A673 (cell line): ENCODE measurements at regions not wholly inside any gene's neighbourhood (a gene's known extent, or its start where the extent isn't known, plus 50 kb on each side); places are given as distances from the start of the nearest gene placed in this dataset.

Experiments
- BruUV-seq: library from RNA; stranded (reverse); fragments of 400-500 nt; replicated peaks from 2 replicates; lab custom pipeline; 2021; lab: Mats Ljungman, UMichigan
- CTCF ChIA-PET: fragments of 300-600 bp; sonication (Branson Sonifier 250); formaldehyde crosslinking; loops from one replicate; lab custom pipeline; 2022; ENCODE audit warnings: antibody characterized with exemption; lab: Charles Lee
- POLR2A ChIA-PET: fragments of 300-600 bp; sonication (Branson Sonifier 250); formaldehyde crosslinking; loops from one replicate; lab custom pipeline; 2022; ENCODE audit warnings: antibody characterized with exemption; ENCODE audit not compliant: low non-redundant PET; lab: Charles Lee
- DNase-seq: peaks from one replicate; pipeline ENCODE4 v3.0.0-alpha.2; 2015; ENCODE audit warnings: low spot score
- H3K27ac ChIP-seq: fragments of 200-600 bp; sonication (generic); 2 replicates; pipeline ENCODE4 v1.5.1; 2016; ENCODE audit warnings: mixed run types, low read depth, mild to moderate bottlenecking, mixed read lengths, antibody characterized with exemption, low read length; ENCODE audit not compliant: poor library complexity, severe bottlenecking
- H3K27me3 ChIP-seq: fragments of 200-600 bp; sonication (generic); replicated peaks from 2 replicates; pipeline ENCODE4 v1.6.1; 2017; ENCODE audit warnings: mixed run types, low read depth, mild to moderate bottlenecking, mixed read lengths, antibody characterized with exemption, low read length; ENCODE audit not compliant: insufficient read depth, poor library complexity
- H3K36me3 ChIP-seq: fragments of 200-600 bp; sonication (generic); 2 replicates; pipeline ENCODE4 v1.6.1; 2016; ENCODE audit warnings: mixed run types, mild to moderate bottlenecking, mixed read lengths, antibody characterized with exemption, low read length; ENCODE audit not compliant: insufficient read depth, poor library complexity, severe bottlenecking
- H3K4me1 ChIP-seq: fragments of 200-600 bp; sonication (generic); 2 replicates; pipeline ENCODE4 v1.6.1; 2017; ENCODE audit warnings: mixed run types, mild to moderate bottlenecking, mixed read lengths, antibody characterized with exemption, low read length; ENCODE audit not compliant: insufficient read depth, poor library complexity, severe bottlenecking
- H3K4me3 ChIP-seq: fragments of 200-600 bp; sonication (generic); 2 replicates; pipeline ENCODE4 v1.5.1; 2016; ENCODE audit warnings: low read depth, mixed run types, mild to moderate bottlenecking, mixed read lengths, low read length; ENCODE audit not compliant: poor library complexity, severe bottlenecking
- H3K9me3 ChIP-seq: fragments of 200-600 bp; sonication (generic); 2 replicates; pipeline ENCODE4 v1.6.1; 2016; ENCODE audit warnings: mixed run types, low read depth, mild to moderate bottlenecking, mixed read lengths, antibody characterized with exemption, low read length; ENCODE audit not compliant: poor library complexity, severe bottlenecking
- CTCF ChIP-seq: fragments of 300-800, 200-600 bp; sonication (generic); conservative IDR thresholded peaks from 2 replicates; pipeline ENCODE4 v1.5.1; 2017; ENCODE audit warnings: low read depth, mild to moderate bottlenecking, antibody characterized with exemption, low read length, moderate library complexity, mixed read lengths
- EZH2 ChIP-seq: fragments of 200-600 bp; sonication (generic); IDR thresholded peaks from 2 replicates; pipeline ENCODE4 v1.6.1; 2017; ENCODE audit warnings: borderline replicate concordance, low read depth, mild to moderate bottlenecking, mixed read lengths, antibody characterized with exemption, low read length; ENCODE audit not compliant: poor library complexity, severe bottlenecking
- intact Hi-C: fragments of 100-400 bp; cut with micrococcal nuclease; formaldehyde crosslinking; loops from one replicate; pipeline ENCODE4 v1.10.0; 2022; ENCODE audit not compliant: unreplicated experiment

GRCh38 chr3:16810593-16811367 lies 74.0 kb upstream of the PLCL2 start:
- ChIA-PET CTCF (no interaction called here), POLR2A (no interaction called here)
- Histone ChIP-seq H3K27ac (no peak overlapping the region), H3K36me3 (no peaks in the 10 kb centered on the region), H3K4me3 (no peak overlapping the region), H3K9me3 (no peaks in the 10 kb centered on the region), H3K27me3 (peaks cover 8% of the 10 kb centered on the region), H3K4me1 (no peaks in the 10 kb centered on the region)
- DNase-seq: no peak
- TF ChIP-seq EZH2 (no peak), CTCF (no peak)
- intact Hi-C loops: no loop called here
- BruUV-seq: no TSS peak

GRCh38 chr3:16811950-16812349 lies 72.8 kb upstream of the PLCL2 start:
- H3K9me3 ChIP-seq: no peaks in the 10 kb centered on the region
- TF ChIP-seq CTCF (no peak), EZH2 (no peak)
- no peaks in the 10 kb centered on the region for H3K4me1 ChIP-seq
- no peak for DNase-seq
- H3K36me3 ChIP-seq: no peaks in the 10 kb centered on the region
- intact Hi-C loops: no loop called here
- no peak overlapping the region for H3K27ac ChIP-seq
- no TSS peak for BruUV-seq
- POLR2A ChIA-PET: no interaction called here
- no peak overlapping the region for H3K4me3 ChIP-seq
- H3K27me3 ChIP-seq: peaks cover 6% of the 10 kb centered on the region
- CTCF ChIA-PET: no interaction called here

DNA sequence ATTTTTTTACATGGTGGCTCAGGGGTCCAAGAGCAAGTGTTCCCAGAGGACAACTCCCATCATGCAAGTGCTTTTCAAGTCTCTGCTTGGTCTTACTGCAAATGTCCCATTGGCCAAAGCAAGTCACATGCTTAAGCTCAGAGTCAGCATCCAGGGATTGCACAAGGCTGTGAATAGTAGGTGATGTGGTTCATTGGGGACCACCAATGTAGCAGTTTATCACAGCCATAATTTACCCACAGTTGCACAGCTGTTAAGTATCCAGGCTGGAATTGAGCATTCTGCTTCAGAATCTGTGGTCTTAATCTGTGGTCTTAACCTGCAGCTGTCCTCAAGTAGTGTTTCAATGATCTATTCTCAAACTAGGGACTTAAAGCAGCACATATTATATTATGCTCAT lies 71.4 kb upstream of the PLCL2 start:
- ChIA-PET POLR2A (no interaction called here), CTCF (no interaction called here)
- intact Hi-C loops: no loop called here
- H3K36me3 ChIP-seq: no peaks in the 10 kb centered on the region
- TF ChIP-seq EZH2: no peak
- TF ChIP-seq CTCF: no peak
- no peaks in the 10 kb centered on the region for H3K9me3 ChIP-seq
- no peaks in the 10 kb centered on the region for H3K4me1 ChIP-seq
- H3K27me3 ChIP-seq: no peaks in the 10 kb centered on the region
- DNase-seq: no peak
- no TSS peak for BruUV-seq
- H3K27ac ChIP-seq: no peak overlapping the region
- H3K4me3 ChIP-seq: no peak overlapping the region
